K562 (cell line): ENCODE measurements at regions not wholly inside any gene's neighbourhood (a gene's known extent, or its start where the extent isn't known, plus 50 kb on each side); places are given as distances from the start of the nearest gene placed in this dataset.

ENCODE experiments used
- ATAC-seq: fragments of 200-7000 bp; cut with Tn5 transposase; 3 replicates; pipeline ENCODE4 v1.9.1; 2020; ENCODE audit warnings: moderate library complexity
- BruUV-seq: library from RNA; stranded (reverse); fragments of 400-500 nt; replicated peaks from 2 replicates; lab custom pipeline; 2021; lab: Mats Ljungman, UMichigan
- CTCF ChIA-PET: fragments of 300-600 bp; formaldehyde crosslinking; extraction: SDS; loops from one replicate; lab custom pipeline; 2021; ENCODE audit warnings: low intra/inter-chr PET ratio; lab: Yijun Ruan, JAX
- POLR2A ChIA-PET: fragments of 300-600, 350-650 bp; sonication (Branson Sonifier 250); formaldehyde crosslinking; extraction: SDS; loops from one replicate; lab custom pipeline; 2021; ENCODE audit warnings: antibody characterized with exemption, inconsistent platforms; lab: Yijun Ruan, JAX
- DNase-seq, 4 experiments: peaks; one replicate each; pipeline versions ENCODE4 v3.0.0 to v3.0.0-alpha.2; 2011 to 2018; ENCODE audit warnings: low spot score in 3 of 4, mixed read lengths in 3 of 4; ENCODE audit errors: extremely low read depth in 1 of 4
- FAIRE-seq: peaks from 2 replicates; lab custom pipeline; 2011; peaks lifted over from hg19 to GRCh38; lab: Jason Lieb, UNC
- H2AFZ ChIP-seq: 2 replicates; pipeline ENCODE4 v1.6.0; 2011; ENCODE audit warnings: low read depth, low read length, control low read depth, inconsistent platforms
- H3K27ac ChIP-seq: fragments of 200-600 bp; 3 replicates; pipeline ENCODE4 v1.8.0; 2011; ENCODE audit warnings: low read depth, mild to moderate bottlenecking, control low read depth, inconsistent platforms, low read length, moderate library complexity, mixed read lengths; ENCODE audit errors: extremely low read depth
- H3K27me3 ChIP-seq, 2 experiments: fragments of 300-600 bp in 1 of 2; 2 replicates in 1 of 2; 3 replicates in 1 of 2; pipeline versions ENCODE4 v1.6.0 to v1.8.0; 2011; ENCODE audit warnings: inconsistent platforms in 2 of 2, low read length in 2 of 2, mild to moderate bottlenecking in 1 of 2, mixed read lengths in 1 of 2, moderate library complexity in 1 of 2; ENCODE audit not compliant: control insufficient read depth in 2 of 2, insufficient read depth in 2 of 2
- H3K36me3 ChIP-seq: fragments of 300-600 bp; 3 replicates; pipeline ENCODE4 v1.8.0; 2011; ENCODE audit warnings: mild to moderate bottlenecking, low read length, inconsistent platforms; ENCODE audit not compliant: control insufficient read depth, insufficient read depth
- H3K4me1 ChIP-seq, 2 experiments: fragments of 200-600 bp in 1 of 2; replicated peaks in 1 of 2; 2 replicates in 1 of 2; 3 replicates in 1 of 2; pipeline versions ENCODE4 v1.5.1 to v1.8.0; 2011; ENCODE audit warnings: inconsistent platforms in 2 of 2, low read length in 2 of 2, mild to moderate bottlenecking in 1 of 2, mixed read lengths in 1 of 2, moderate library complexity in 1 of 2; ENCODE audit not compliant: control insufficient read depth in 2 of 2, insufficient read depth in 2 of 2
- H3K4me2 ChIP-seq: 2 replicates; pipeline ENCODE4 v1.6.1; 2011; ENCODE audit warnings: low read length, control low read depth, inconsistent platforms, mixed read lengths; ENCODE audit not compliant: insufficient read depth
- H3K4me3 ChIP-seq: fragments of 200-600 bp; sonication (generic), shearing (Covaris generic); 2 replicates; pipeline ENCODE4 v1.5.1; 2016; ENCODE audit warnings: control low read depth, inconsistent platforms
- H3K79me2 ChIP-seq: fragments of 200-600 bp; 3 replicates; pipeline ENCODE4 v1.8.0; 2011; ENCODE audit warnings: low read length, inconsistent platforms; ENCODE audit not compliant: control insufficient read depth, insufficient read depth
- H3K9ac ChIP-seq, 2 experiments: 2 replicates each; pipeline versions ENCODE4 v1.6.0 to v1.6.1; 2011; ENCODE audit warnings: low read depth in 2 of 2, low read length in 2 of 2, control low read depth in 1 of 2, inconsistent platforms in 1 of 2, mild to moderate bottlenecking in 1 of 2, mixed read lengths in 1 of 2; ENCODE audit not compliant: insufficient read depth in 1 of 2
- H3K9me1 ChIP-seq: one replicate; pipeline ENCODE4 v1.6.0; 2011; ENCODE audit warnings: inconsistent platforms, mild to moderate bottlenecking, low read length, moderate library complexity; ENCODE audit not compliant: control insufficient read depth, insufficient read depth
- H3K9me3 ChIP-seq: replicated peaks from 2 replicates; pipeline ENCODE4 v1.5.1; 2011; ENCODE audit warnings: low read depth, low read length, inconsistent platforms; ENCODE audit not compliant: control insufficient read depth, insufficient read depth
- H4K20me1 ChIP-seq: replicated peaks from 2 replicates; pipeline ENCODE4 v1.6.1; 2011; ENCODE audit warnings: low read length, inconsistent platforms, mixed read lengths; ENCODE audit not compliant: control insufficient read depth, insufficient read depth
- HSF4 ChIP-seq: fragments of 250-450 bp; sonication (Bioruptor Pico); IDR thresholded peaks from 2 replicates; pipeline ENCODE4 v2.1.2; 2022; ENCODE audit warnings: mild to moderate bottlenecking, moderate library complexity, borderline replicate concordance
- PHF20 ChIP-seq: fragments of 450-650 bp; IDR thresholded peaks from 2 replicates; pipeline ENCODE4 v1.6.1; 2018; ENCODE audit not compliant: partially characterized antibody
- PTTG1 ChIP-seq: fragments of 450-650 bp; IDR thresholded peaks from 2 replicates; pipeline ENCODE4 v1.6.1; 2016; ENCODE audit warnings: low read depth, mild to moderate bottlenecking, missing genetic modification characterization, missing compliant biosample characterization
- SMC3 ChIP-seq: conservative IDR thresholded peaks from 2 replicates; pipeline ENCODE4 v1.6.1; 2011; ENCODE audit warnings: low read depth, low read length, improper control_type of control experiment; ENCODE audit not compliant: insufficient read depth
- TAF1 ChIP-seq: IDR thresholded peaks from 2 replicates; pipeline ENCODE4 v1.6.1; 2011; ENCODE audit warnings: mild to moderate bottlenecking, low read length, moderate library complexity; ENCODE audit not compliant: insufficient read depth, control insufficient read depth, severe bottlenecking; ENCODE audit errors: extremely low read depth
- TAF7 ChIP-seq: fragments of 450-650 bp; IDR thresholded peaks from 2 replicates; pipeline ENCODE4 v1.6.1; 2016; ENCODE audit warnings: missing genetic modification characterization, missing compliant biosample characterization
- TRIM28 ChIP-seq: fragments of 450-650 bp; IDR thresholded peaks from 2 replicates; pipeline ENCODE4 v1.6.1; 2017
- ZFPM2 ChIP-seq: fragments of 250-450 bp; sonication (Bioruptor Pico); IDR thresholded peaks from 2 replicates; pipeline ENCODE4 v1.5.1; 2022; ENCODE audit warnings: mild to moderate bottlenecking
- ZNF124 ChIP-seq: sonication (generic); formaldehyde crosslinking; IDR thresholded peaks from 2 replicates; pipeline ENCODE4 v1.8.1; 2022; ENCODE audit warnings: missing genetic modification reagents
- ZNF586 ChIP-seq: fragments of 450-650 bp; formaldehyde crosslinking; conservative IDR thresholded peaks from 2 replicates; pipeline ENCODE4 v1.4.0; 2020; ENCODE audit warnings: mild to moderate bottlenecking, moderate library complexity
- ZSCAN29 ChIP-seq: fragments of 450-650 bp; IDR thresholded peaks from 2 replicates; pipeline ENCODE4 v1.6.1; 2017
- whole genome bisulfite sequencing: fragments of 100-300 bp; shearing (Covaris generic); methylation state at CpG from one replicate; pipeline ENCODE4 v1.1.6; 2016; ENCODE audit warnings: low coverage, mixed read lengths; ENCODE audit not compliant: insufficient coverage; ENCODE audit errors: missing lambda C conversion rate; 5-methylcytosine and 5-hydroxymethylcytosine counted together
- in situ Hi-C: fragments of 300-500 bp; cut with MboI; formaldehyde crosslinking; loops from 4 replicates; pipeline ENCODE4 v1.15.0; 2018; ENCODE audit warnings: inconsistent platforms, mixed read lengths
- intact Hi-C: fragments of 100-400 bp; cut with micrococcal nuclease; formaldehyde crosslinking; loops from 2 replicates; pipeline ENCODE4 v1.14.2; 2022
- TF ChIP-seq, protein P1 (sequence below): sonication (generic); formaldehyde crosslinking; IDR thresholded peaks from 2 replicates; pipeline ENCODE4 v1.8.0; 2022; ENCODE audit warnings: missing genetic modification reagents, mild to moderate bottlenecking, borderline replicate concordance
- TF ChIP-seq, protein P2 (sequence below), 2 experiments: fragments of 450-650 bp in 1 of 2; sonication (generic) in 1 of 2; formaldehyde crosslinking in 1 of 2; IDR thresholded peaks in 1 of 2; conservative IDR thresholded peaks in 1 of 2; 2 replicates each; pipeline versions ENCODE4 v1.6.1 to v1.8.1; 2016 to 2023; ENCODE audit warnings: mild to moderate bottlenecking in 2 of 2, moderate library complexity in 2 of 2, inconsistent platforms in 1 of 2, missing genetic modification reagents in 1 of 2
- TF ChIP-seq, protein P3 (sequence below): fragments of 450-650 bp; IDR thresholded peaks from 2 replicates; pipeline ENCODE4 v1.7.1; 2018; ENCODE audit warnings: mild to moderate bottlenecking, low read depth; ENCODE audit not compliant: partially characterized antibody

DNA sequence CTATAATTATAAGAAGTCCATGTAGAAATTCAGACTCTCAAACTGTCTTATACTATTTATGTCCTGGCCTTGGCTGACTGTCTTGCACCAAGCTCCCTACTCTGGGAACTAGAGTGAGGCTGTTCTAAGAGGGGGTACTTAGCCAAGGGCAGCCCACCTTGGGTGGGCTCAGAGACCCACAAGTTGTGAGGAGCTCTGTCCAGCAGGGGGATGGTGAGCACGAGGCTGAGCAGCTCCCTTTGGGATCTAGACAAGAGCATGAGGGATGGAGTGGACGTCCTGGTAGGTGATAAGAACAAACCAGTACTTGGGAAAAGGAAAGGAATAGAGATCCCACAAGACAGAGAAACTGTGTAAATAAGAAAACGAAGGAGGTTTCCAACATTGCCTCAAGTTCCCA is 127.1 kb upstream of the SLC44A3 start:
- no peaks in the 10 kb centered on the region for H3K9me3 ChIP-seq
- CTCF ChIA-PET, result no interaction called here
- no peaks in the 10 kb centered on the region for H4K20me1 ChIP-seq
- no peaks in the 10 kb centered on the region for H3K9me1 ChIP-seq
- H3K4me2 ChIP-seq, result no peak overlapping the region
- no peak for ATAC-seq
- H3K4me1 ChIP-seq, result no peaks in the 10 kb centered on the region
- no peak for FAIRE-seq
- no peak overlapping the region for H3K9ac ChIP-seq
- H3K36me3 ChIP-seq, result no peaks in the 10 kb centered on the region
- POLR2A ChIA-PET, result no interaction called here
- 0% methylated on average over 3 of the region's 3 CpGs for WGBS
- H3K27ac ChIP-seq, result no peak overlapping the region
- in situ Hi-C loops, result no loop called here
- H3K79me2 ChIP-seq, result no peaks in the 10 kb centered on the region
- no TSS peak for BruUV-seq
- intact Hi-C loops, result no loop called here
- H3K27me3 ChIP-seq, result 0 out of 5 replicates have a peak, but pooled peaks cover 0 to 2% of the 10 kb centered on the region in 2 experiments
- DNase-seq, result no peak
- H2AFZ ChIP-seq, result no peak overlapping the region
- no peak overlapping the region for H3K4me3 ChIP-seq
- TF ChIP-seq SMC3 (no peak), ZSCAN29 (no peak), PHF20 (no peak), ZNF586 (CRISPR knock-in tag) (no peak), PTTG1 (tag) (no peak), HSF4 (CRISPR knock-in tag) (no peak), ZNF124 (CRISPR knock-in tag) (no peak), TAF7 (tag) (no peak), TAF1 (no peak), TRIM28 (no peak), ZFPM2 (CRISPR knock-in tag) (no peak)
- TF ChIP-seq, protein P1, sequence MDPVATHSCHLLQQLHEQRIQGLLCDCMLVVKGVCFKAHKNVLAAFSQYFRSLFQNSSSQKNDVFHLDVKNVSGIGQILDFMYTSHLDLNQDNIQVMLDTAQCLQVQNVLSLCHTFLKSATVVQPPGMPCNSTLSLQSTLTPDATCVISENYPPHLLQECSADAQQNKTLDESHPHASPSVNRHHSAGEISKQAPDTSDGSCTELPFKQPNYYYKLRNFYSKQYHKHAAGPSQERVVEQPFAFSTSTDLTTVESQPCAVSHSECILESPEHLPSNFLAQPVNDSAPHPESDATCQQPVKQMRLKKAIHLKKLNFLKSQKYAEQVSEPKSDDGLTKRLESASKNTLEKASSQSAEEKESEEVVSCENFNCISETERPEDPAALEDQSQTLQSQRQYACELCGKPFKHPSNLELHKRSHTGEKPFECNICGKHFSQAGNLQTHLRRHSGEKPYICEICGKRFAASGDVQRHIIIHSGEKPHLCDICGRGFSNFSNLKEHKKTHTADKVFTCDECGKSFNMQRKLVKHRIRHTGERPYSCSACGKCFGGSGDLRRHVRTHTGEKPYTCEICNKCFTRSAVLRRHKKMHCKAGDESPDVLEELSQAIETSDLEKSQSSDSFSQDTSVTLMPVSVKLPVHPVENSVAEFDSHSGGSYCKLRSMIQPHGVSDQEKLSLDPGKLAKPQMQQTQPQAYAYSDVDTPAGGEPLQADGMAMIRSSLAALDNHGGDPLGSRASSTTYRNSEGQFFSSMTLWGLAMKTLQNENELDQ, result no peak
- TF ChIP-seq, protein P2, sequence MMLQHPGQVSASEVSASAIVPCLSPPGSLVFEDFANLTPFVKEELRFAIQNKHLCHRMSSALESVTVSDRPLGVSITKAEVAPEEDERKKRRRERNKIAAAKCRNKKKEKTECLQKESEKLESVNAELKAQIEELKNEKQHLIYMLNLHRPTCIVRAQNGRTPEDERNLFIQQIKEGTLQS (IDR thresholded peaks at IDR 0.05), result no peak
- TF ChIP-seq, protein P2 (CRISPR knock-in tag; conservative IDR thresholded peaks at IDR 0.05), result no peak
- TF ChIP-seq, protein P3, sequence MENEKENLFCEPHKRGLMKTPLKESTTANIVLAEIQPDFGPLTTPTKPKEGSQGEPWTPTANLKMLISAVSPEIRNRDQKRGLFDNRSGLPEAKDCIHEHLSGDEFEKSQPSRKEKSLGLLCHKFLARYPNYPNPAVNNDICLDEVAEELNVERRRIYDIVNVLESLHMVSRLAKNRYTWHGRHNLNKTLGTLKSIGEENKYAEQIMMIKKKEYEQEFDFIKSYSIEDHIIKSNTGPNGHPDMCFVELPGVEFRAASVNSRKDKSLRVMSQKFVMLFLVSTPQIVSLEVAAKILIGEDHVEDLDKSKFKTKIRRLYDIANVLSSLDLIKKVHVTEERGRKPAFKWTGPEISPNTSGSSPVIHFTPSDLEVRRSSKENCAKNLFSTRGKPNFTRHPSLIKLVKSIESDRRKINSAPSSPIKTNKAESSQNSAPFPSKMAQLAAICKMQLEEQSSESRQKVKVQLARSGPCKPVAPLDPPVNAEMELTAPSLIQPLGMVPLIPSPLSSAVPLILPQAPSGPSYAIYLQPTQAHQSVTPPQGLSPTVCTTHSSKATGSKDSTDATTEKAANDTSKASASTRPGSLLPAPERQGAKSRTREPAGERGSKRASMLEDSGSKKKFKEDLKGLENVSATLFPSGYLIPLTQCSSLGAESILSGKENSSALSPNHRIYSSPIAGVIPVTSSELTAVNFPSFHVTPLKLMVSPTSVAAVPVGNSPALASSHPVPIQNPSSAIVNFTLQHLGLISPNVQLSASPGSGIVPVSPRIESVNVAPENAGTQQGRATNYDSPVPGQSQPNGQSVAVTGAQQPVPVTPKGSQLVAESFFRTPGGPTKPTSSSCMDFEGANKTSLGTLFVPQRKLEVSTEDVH, result no peak
